NCI-H82 (cell line): ENCODE measurements at regions not wholly inside any gene's neighbourhood (a gene's known extent, or its start where the extent isn't known, plus 50 kb on each side); places are given as distances from the start of the nearest gene placed in this dataset.

ENCODE experiments used
- DNase-seq: peaks from one replicate; lab custom pipeline; 2025; lab: John Stamatoyannopoulos, UW

- DNase-seq = no peak
Observed at GRCh38 chr13:50646070-50646469, 197.4 kb downstream of the DLEU7 start.

- DNase-seq = no peak
Observed at GRCh38 chr13:50649211-50649610, 194.3 kb downstream of the DLEU7 start.

- DNase-seq = no peak
Observed at GRCh38 chr13:50650592-50651504, 192.6 kb downstream of the DLEU7 start.

- peak; percentile 24 for DNase-seq
Observed at GRCh38 chr13:50651922-50652321, 191.6 kb downstream of the DLEU7 start.

GRCh38 chr13:50654331-50654730 lies 189.2 kb downstream of the DLEU7 start:
- DNase-seq = no peak

- DNase-seq = peak; percentile 84
Observed at GRCh38 chr13:50661881-50662280, 181.6 kb downstream of the DLEU7 start.

- peak; percentile 33 for DNase-seq
Observed at GRCh38 chr13:50664951-50665350, 178.5 kb downstream of the DLEU7 start.

GRCh38 chr13:50668049-50668448 lies 175.4 kb downstream of the DLEU7 start:
- no peak for DNase-seq

- DNase-seq = no peak
Observed at GRCh38 chr13:50668691-50669271, 174.7 kb downstream of the DLEU7 start.

GRCh38 chr13:50670272-50670671 lies 173.2 kb downstream of the DLEU7 start:
- no peak for DNase-seq

- DNase-seq = no peak
Observed at GRCh38 chr13:50670847-50671496, 172.5 kb downstream of the DLEU7 start.

- DNase-seq = no peak
Observed at GRCh38 chr13:50671497-50671850, 172.0 kb downstream of the DLEU7 start.

- DNase-seq = no peak
Observed at GRCh38 chr13:50672025-50672424, 171.5 kb downstream of the DLEU7 start.

- DNase-seq = no peak
Observed at GRCh38 chr13:50675651-50676050, 167.8 kb downstream of the DLEU7 start.

- no peak for DNase-seq
Observed at GRCh38 chr13:50676602-50677001, 166.9 kb downstream of the DLEU7 start.

- no peak for DNase-seq
Observed at GRCh38 chr13:50677258-50677657, 166.2 kb downstream of the DLEU7 start.

GRCh38 chr13:50677687-50678463 lies 165.6 kb downstream of the DLEU7 start:
- no peak for DNase-seq

GRCh38 chr13:50678464-50679162 lies 164.9 kb downstream of the DLEU7 start:
- no peak for DNase-seq

- no peak for DNase-seq
Observed at GRCh38 chr13:50679321-50679720, 164.2 kb downstream of the DLEU7 start.

- DNase-seq = no peak
Observed at GRCh38 chr13:50682002-50682401, 161.5 kb downstream of the DLEU7 start.

GRCh38 chr13:50682966-50683365 lies 160.5 kb downstream of the DLEU7 start:
- no peak for DNase-seq

- DNase-seq = no peak
Observed at GRCh38 chr13:50684366-50684765, 159.1 kb downstream of the DLEU7 start.
